DMS 273 treated with DMSO at 0.1 percent for 48 hours (cell line): ENCODE measurements at regions not wholly inside any gene's neighbourhood (a gene's known extent, or its start where the extent isn't known, plus 50 kb on each side); places are given as distances from the start of the nearest gene placed in this dataset.
A peak's percentile ranks its signal among the peaks of the same experiment; 100 is the strongest.

Source experiments
- DNase-seq: peaks from one replicate; lab custom pipeline; 2025; lab: John Stamatoyannopoulos, UW

DNA sequence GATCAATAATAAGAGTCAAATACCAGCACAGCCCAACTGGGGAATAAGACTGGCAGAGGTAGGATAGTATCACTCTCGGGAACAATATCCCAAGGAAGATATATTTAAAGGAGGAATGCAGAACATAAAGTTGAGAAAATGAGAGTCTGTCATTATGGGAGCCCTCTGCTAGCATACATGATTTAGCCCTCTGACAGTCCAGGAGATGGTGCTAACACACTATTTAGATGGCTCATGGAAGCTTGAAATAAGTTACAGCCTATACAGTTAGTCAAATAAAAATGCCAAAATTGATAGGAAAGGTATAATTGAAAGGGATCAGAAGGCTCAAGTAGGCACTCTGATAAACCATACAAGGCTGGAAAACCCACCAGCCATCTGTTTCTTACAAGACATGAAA, 201.0 kb upstream of the NEIL3 start:
- no peak for DNase-seq

DNA sequence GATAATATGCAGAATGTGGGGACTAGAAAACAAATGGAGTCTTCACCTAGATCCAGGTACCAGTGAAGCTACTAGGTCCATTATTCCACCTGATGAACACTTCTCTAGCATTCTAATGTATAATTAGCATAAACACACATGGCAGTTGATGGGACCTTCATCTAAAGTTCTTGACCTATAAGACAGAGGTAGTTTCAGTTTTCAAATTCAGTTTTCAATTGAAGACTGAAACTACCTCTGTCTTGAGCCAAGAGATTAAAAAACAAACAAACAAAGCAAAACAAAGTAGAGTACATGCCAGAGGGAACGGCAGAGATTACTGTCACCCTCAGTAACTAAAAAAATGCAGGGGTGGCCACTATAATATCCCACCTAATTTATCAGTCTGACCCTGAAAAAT, 199.9 kb upstream of the NEIL3 start:
- DNase-seq: no peak

DNA sequence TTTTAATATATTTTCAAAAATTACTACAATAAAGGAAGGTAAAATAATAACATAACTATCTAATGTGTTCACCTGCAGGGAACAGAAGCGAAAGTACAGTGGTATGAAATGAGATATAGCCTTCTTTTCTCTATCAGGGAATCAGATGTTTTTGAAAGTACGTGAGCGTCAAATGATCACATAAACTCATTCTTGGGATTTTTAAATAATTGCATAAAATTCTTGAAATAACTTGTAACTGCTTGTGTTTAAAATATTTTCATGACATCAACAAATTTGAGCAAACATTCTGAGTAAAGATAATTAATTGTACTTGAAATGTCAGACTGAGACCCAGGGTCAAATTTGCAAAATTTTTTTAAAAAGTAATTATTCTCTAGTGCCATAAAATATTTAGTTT, 193.5 kb upstream of the NEIL3 start:
- DNase-seq: no peak

DNA sequence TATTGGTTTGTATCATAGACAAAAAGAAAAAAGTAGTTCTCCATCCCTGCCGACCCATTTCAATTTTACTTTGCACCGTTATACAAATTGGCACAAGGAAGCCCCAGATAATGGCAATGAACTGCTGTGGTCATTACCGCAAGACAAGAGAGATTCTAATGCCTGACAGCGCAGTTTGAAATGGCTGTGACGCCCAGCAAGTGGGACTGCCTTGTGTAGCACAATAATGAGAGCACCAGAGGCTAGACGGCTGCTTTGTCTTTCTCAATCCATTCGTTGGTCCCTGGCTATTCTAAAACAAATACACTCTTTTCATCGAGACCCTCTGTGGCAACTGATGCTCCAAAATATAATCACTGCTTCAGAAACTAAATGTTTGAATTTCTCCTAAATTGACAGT, 192.4 kb upstream of the NEIL3 start:
- DNase-seq: no peak

DNA sequence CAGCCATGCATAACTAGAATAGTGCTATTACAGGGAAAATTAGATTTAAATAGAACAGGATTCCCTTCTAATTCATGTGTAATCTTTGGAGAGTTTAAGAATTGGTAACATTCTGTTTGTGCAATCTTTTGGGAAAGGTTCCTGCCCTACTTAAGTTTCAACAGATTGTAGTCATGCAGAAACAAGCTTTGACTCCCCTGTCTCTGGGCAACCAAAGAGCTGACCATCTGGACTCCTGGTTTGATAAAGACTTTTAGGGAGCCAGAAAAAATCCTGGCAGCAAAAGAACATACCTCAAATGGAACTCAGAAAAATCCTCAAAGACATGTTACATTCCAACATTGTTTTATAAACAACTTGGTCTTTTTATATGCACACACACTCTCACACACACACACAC, 191.1 kb upstream of the NEIL3 start:
- peak; percentile 92 for DNase-seq

DNA sequence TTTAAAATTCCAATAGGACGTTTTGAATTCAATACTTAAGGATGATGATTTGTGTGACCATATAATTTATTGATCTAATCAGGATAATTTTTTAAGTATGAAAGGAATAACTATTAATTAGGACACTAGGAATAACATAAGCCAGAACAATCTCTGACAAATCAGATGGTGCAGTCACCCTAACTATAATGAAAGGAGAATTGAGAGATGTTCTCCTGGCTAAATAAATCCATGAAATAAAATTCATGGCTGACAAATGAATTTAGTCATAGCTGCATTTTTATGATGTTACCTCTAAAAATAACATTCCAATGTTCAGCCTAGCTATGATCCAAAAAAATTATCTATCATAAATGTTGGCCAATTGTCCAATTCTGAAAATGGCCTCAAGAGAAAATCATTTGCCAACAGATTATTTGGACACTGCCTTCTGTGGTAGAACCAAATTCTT, 190.6 kb upstream of the NEIL3 start:
- DNase-seq: no peak

DNA sequence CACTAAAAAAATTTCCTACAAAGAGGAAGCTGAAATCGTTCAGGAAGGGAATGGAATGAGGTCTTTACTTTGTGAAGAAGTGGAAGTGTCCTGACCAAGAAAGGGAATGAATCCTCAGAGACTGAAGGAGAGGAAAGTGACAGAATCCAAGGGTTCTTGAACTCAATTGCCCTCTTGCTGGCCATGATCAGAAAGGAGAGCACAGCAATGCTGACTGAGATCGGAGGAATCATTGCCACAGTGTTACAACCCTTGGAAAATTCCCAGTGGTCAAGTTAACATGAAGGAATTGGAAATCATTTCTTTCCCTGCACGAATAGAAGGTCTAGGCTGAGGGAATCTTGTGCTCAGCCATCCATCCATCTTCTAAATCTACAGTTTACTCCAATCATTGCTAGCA, 190.0 kb upstream of the NEIL3 start:
- DNase-seq: no peak

DNA sequence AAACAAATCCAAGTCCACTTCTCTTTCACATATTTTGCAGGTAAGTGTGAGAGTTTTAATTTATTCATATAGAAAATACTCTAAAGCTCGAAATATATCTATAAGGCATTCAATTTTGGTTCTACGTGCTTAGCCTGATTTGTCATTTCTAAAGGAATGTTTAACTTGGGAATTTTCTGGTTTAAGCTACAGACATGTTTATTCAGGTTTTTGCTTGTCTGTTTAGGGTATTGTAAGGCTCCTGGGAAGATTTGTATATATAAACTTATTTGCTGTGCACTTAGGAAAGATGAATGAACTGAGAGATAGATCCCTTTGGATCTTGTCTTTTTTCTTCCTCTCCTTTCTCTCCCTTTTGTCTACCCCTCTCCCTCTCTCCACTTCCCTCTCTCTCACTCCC, 185.9 kb upstream of the NEIL3 start:
- no peak for DNase-seq

DNA sequence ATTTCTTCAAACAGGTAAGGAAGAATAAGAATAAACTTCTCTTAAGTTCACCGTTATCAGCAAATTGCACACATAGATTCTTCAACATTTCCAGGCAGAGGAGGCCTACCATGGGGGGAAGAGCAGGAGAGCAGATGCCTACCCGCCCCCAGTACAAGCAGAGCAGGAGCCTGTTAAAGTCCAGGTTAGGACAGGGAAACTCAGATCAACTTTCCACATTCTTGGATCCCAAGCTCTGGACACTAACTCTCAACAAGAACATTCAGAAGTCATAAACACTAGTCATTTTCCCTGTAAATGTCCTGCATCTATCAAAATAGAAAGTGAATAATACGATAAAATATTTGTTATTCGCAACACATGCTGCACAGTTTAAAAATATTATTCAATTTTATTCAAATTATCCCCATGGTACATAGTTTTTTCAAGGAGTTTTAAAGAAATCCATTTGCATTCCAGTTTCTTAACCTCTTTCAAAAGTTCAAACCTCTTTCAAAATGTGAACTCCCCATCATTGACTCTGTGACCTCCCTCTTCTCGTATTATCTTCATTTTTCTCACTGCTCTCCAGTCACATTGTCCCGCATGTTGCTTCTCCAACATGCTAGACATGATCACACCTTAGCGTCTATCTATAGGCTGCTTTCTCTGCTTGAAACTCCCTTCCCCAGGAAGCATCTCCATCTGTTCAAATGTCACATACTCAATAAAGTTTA, 185.2 kb upstream of the NEIL3 start:
- DNase-seq: no peak

DNA sequence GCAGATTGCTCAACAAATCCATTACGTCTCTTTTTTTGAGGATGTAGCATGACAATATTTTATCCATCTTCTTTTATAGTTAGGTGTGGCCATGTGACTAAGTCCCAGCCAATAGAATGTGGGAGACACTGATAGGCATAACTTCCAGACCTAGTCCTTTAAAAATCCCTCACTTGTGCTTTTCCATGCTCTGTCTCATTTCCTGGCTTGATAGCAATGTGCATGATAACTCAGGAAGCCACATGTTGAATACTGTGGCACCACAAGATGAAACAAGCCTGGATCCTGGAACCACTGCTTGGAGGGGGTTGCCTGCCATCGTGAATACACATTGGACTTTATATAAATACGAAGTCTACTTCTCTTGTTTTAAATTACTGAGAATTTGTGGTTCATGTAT, 184.0 kb upstream of the NEIL3 start:
- no peak for DNase-seq

DNA sequence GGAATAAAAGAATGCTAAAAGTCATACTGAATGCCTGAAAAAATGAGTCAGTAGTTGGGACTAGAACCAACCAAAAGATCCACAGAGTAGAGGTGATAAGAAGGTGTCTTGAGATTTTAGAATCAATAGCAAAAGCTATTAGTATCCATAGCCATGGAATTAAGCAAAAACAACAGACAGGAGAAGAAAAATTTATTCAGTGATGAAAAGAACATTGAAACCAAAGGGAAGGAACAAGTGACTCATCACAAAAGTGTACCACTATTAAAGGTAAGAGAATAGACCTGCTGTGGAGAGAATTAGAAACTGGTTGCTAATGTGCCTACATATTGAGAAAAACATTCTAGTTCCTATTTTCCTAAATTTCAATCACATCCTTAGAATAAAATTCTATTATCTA, 182.0 kb upstream of the NEIL3 start:
- no peak for DNase-seq

DNA sequence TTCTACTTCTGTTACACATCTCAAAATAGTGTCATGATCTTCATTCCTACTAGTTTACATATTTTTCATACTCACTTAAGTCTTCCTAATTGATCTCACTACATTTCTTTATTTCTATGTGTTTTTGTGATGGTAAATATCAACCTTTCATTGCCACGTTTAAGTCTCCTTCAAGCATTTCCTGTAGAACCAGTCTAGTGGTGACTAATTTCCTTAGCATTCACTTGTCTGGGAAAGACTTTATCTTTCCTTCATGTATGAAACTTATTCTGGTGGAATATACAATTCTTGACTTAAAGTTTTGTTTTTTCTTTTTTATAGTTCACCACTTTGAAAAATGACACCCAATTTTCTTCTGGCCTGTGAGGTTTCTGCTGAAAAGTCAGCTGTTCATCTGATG, 181.4 kb upstream of the NEIL3 start:
- no peak for DNase-seq

DNA sequence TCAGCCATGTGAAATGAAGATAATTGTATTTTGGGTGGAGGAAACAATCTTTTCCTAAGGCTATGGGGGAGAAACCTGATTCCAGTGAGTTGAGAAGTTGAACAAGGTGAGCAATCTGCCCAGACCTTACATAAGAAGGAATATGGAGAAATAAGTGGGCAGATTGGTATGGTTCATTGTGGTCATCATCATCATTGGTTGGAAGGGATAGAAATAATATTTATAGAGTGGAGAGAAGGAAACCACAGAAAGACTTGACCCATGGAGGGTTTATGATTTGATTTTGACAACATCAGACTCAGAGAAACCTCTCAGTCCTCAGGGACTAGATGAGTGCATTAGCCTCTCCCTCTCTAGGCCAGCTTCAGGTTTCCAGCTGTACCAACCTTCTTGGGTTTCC, 177.9 kb upstream of the NEIL3 start:
- DNase-seq: no peak

DNA sequence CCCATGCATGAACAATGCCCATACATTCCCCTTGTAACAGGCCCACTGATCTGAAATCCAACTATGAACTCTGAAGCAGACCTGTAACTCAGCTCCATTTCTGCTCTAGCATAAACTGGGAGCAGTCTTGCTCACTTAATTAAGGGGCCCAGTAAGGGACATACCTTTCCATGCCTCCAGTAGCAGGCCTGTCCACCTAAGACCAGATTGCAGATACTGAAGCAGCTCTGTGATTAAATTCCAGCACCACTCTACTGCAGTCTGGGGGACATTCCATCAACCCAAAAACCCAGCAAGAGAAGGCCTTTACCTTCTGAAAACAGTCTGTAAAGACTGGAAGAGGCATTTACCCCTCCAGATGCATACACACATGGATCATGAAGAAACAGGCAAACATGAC, 162.0 kb upstream of the NEIL3 start:
- no peak for DNase-seq

DNA sequence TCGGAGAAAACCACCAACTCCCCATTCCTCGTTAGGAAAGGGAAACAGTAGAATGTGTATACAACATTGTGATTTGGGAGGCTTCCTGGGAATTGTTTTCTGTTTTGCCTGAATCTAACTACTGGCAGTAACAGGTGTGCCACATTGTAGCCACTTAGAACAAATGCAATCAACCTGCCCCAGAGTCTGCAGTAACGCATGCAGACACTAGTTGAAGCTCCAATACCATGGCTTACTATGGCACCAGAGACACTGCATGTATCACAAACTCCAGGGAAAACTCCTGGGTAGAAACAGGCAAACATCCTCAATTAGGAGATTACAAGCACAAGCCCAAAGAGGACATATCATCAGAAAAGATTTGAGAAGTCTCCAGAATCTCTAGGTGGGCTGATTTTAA, 154.2 kb upstream of the NEIL3 start:
- no peak for DNase-seq

DNA sequence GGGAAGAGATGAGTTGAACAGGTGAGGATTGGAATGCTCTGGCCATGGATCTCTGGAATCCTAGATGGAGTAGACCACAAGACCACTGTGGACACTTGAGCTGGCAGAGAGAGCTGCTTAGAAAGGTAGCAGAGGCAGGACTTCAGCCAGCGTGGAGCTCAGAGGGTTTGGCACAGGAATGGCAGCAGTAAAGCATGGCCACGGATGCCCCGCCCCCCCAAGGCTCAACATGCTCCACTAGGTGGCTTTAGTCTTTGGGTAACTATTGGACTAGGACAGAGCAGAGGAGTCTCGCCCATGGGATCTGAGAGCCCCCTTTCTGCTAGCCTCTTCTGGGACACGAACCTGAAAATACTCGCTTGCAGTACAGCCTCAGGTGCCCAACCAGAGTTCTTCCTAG, 150.1 kb upstream of the NEIL3 start:
- DNase-seq: no peak

DNA sequence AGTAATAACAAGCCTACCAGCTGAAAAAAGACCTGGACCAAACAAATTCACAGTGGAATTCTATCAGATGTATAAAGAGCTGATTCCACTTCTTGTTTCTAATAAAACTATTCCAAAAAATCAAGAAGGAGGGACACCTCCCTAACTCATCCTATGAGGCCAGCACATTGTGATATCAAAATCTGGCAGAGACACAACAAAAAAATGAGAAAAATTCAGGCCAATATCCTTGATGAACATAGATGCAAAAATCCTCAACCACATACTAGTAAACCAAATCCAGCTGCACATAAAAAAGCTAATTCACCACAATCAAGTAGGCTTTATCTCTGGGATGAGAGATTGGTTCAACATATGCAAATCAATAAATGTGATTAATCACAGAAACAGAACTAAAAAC, 147.9 kb upstream of the NEIL3 start:
- no peak for DNase-seq

DNA sequence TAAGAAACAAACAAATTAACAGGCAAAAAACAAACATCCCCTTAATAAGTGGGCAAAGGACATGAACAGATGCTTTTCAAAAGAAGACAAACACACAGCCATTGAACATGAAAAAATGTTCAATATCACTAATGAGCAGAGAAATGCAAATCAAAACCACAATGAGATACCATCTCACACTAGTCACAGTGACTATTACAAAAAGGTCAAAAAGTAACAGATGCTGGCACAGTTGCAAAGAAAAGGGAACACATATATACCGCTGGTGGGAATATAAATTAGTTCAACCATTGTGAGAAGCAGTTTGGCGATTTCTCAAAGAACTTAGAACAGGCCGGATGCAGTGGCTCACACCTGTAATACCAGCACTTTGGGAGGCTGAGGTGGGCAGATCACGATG, 146.1 kb upstream of the NEIL3 start:
- peak; percentile 5 for DNase-seq

DNA sequence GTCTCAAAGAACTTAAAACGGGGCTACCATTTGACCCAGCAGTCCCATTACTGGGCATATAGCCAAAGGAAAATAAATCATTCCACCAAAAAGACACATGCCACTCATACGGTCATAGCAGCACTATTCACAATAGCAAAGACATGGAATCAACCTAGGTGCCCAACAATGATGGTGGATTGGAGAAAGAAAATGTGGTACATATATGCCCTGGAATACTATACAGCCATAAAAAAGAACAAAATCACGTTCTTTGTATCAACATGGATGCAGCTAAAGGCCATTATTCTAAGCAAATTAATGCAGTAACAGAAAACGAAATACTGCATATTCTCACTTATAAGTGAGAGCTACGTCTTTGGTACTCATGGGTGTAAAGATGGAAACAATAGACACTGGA, 138.1 kb upstream of the NEIL3 start:
- DNase-seq: no peak

DNA sequence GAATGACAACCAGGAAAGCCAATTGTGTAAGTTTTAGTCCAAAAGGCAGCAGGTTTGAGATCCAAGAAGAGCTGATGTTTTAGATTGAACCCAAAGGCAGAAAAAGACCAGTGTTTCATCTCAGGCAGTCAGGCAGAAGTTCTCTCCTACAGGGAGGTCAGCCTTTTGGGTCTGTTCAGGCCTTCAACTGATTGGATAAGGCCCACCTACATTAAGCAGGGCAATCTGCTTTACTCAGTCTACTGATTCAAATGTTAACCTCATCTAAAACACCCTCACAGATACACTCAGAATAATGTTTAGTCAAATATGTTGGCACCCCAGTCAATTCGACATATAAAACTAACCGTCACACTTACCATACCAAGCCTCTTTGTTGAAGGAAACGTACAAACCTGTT, 134.2 kb upstream of the NEIL3 start:
- no peak for DNase-seq

DNA sequence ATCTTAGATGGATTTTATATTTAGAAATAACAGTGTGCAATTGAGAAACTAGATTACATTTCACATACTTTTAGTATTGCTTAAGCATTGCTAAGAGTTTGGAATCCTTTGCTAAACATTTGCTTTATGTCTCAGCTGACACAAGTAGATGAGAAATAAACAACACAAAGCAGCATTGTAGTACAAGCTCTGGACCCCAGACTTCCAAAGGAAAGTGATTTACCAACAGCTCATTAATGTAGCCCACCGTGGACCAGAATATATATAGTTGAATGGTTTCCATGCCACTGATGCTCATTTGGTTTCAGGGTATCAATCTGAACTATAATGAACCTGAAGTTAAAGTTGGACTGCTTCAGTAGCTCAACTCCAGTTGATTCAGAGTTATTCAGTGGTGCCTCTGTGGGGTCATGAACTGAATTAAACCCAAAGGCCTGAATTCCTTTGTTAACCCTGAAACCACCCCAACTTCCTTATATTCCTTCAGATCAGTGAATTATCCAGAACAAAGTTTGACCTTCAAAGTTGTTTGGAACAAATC, 132.1 kb upstream of the NEIL3 start:
- no peak for DNase-seq

DNA sequence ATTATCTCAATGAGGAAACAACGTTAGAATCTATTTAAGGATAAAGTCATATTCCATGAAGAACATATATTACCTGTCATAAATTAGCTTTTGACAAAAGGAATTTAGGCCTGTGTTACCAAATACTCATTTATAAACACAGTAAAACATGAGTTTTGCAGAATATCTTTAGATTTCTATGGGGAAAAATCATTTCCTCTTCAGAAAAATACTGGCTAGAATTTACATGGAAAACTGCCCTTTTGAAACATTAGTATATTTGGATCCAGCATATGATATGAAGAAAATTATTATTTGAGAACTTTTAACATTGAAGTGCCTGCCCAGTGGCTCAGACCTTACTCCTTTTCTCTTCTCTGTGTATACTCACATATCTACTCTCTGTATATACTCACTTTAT, 131.4 kb upstream of the NEIL3 start:
- no peak for DNase-seq

DNA sequence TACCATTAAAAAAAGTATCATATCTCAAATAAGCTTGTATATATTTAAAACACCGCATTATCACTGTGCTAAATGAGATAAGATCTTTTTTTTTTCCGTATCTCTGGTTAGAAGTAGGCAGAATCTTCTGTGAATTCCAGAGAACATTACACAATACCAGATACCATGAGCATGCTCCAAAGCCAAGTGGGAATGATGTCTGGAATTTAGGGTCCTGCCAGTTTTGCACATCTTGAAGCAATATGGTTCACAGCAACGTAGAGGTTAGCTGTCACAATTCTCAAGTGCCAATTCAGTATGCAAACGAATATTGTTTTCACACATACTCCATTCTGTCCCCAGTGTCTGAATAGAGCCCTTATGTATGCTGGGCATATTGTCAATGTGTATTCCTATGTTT, 127.5 kb upstream of the NEIL3 start:
- no peak for DNase-seq

DNA sequence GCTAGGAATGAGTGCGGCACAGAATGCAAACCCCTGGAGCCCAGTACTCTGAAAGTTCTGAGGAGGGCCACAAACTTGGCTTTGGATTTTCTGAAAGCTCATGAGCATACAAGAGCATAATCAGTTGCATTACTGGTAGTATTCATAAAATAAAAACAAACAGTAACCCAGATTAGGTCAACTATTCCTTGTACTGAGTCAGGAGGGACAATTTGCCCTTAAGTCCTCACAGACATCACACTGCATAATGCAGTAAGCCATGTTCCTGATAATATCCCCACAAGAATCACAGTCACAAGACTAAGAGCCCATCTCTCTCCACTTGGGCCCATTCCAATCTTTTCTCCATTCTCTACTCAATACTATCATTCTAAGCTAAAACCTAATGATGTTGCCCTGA, 126.9 kb upstream of the NEIL3 start:
- no peak for DNase-seq
